NCI-H1092 treated with DMSO at 0.1 percent for 48 hours (cell line): ENCODE measurements at regions not wholly inside any gene's neighbourhood (a gene's known extent, or its start where the extent isn't known, plus 50 kb on each side); places are given as distances from the start of the nearest gene placed in this dataset.
"Not testable (repeated sequence)": the region's sequence is repeated elsewhere in the genome, so short reads cannot be mapped to it uniquely, and the experiment has no call there.

Source experiments
- DNase-seq: peaks from one replicate; lab custom pipeline; 2025; lab: John Stamatoyannopoulos, UW

- DNase-seq, result no peak
These were observed 237.8 kb upstream of the SGK1 start for GRCh38 chr6:134555672-134556071.

DNA sequence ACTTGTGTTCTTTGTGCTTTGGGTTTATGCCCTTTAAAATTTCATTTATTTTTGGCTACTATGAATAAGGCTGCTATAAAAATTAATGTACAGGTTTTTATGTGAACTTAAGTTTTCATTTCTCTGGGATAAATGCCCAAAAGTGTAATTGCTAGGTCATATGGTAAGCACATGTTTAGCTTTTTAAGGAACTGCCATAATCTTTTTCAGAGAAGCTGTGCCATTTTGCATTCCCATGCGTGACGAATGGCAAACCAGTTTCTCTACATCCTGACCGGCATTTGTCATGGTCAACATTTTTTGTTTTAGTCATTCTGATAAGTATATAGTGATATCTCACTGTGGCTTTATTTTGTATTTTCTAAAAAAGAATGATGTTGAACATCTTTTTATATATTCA is 236.0 kb upstream of the SGK1 start:
- DNase-seq, result no peak

- no peak for DNase-seq
These were observed 233.5 kb upstream of the SGK1 start for GRCh38 chr6:134551245-134551960.

DNA sequence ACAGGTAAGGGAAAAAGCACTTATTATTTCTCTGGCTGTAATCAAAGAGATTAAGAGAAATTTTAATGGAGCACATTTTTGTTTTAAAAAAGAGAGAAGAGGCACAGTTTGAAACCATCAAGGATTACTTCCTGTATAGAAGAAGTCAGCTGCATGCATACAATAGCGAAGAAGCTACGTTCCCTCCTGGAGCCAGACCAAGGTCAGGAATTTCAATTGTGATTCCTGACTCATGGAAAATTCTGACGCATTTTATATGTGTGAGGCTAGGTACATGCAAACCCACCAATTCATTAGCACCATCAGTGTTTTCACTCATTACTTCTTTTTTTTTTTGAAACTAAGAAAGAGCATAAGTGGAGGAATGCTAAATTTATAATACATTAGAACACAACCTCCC is 232.7 kb upstream of the SGK1 start:
- no peak for DNase-seq

- DNase-seq, result no peak
These were observed 231.9 kb upstream of the SGK1 start for GRCh38 chr6:134549854-134550253.

- no peak for DNase-seq
These were observed 229.2 kb upstream of the SGK1 start for GRCh38 chr6:134546962-134547645.

DNA sequence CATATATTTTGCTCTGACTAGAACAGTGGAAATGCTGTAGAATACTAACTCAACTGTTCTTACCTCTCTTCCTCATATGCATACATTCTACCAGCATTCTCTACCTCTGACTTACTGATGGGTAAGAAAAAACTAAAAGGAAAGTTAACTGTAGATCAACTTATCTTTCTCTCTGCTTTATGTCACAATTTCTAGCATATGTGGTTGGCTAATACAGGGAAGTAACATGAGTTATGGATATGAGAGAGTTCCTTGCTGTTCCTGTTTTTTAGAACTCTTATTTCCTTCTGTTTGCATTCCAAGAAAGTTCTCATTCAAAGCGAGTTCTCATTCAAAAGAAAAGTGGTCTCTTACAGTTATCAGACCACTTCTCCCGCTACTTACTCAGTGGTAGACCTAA is 226.8 kb upstream of the SGK1 start:
- DNase-seq, result no peak

- no peak for DNase-seq
These were observed 225.2 kb upstream of the SGK1 start for GRCh38 chr6:134543128-134543527.

GRCh38 chr6:134541001-134541400 is 223.1 kb upstream of the SGK1 start:
- DNase-seq, result no peak

DNA sequence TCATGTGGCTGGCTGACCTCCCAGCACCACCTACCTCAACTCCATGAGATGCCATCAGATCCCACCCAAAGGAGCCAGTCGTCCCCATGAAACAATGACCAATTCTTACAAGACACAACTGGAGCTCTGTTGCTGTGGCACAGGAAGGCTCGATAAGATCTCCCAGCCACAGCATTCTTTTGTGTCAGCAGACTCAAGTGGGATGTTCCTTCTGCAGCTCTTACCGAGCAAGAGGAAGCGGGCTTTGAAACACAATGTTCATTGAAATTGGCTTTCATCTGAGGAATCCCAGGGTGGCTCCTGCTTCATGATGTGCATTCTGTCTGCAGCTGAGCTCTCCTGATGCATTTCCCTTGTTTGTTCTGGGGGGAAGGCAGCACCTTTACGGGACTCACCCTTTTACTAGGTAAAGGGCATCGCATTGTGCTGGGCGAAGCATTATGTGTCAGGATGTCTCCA is 222.0 kb upstream of the SGK1 start:
- DNase-seq, result no peak

DNA sequence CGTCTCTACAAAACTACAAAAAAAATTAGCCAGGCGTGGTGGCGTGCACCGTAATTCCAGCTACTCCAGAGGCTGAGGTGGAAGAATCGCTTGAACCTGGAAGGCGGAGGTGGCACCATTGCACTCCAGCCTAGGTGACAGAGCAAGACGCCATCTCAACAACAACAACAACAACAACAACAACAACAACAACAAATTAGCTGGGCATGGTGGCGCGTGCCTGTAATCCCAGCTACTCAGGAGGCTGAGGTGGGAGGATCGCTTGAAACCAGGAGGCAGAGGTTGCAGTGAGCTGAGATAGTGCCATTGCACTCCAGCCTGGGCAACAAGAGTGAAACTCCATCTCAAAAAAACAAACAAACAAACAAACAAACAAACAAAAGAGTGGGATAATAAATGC is 219.9 kb upstream of the SGK1 start:
- DNase-seq, result not testable (repeated sequence)

DNA sequence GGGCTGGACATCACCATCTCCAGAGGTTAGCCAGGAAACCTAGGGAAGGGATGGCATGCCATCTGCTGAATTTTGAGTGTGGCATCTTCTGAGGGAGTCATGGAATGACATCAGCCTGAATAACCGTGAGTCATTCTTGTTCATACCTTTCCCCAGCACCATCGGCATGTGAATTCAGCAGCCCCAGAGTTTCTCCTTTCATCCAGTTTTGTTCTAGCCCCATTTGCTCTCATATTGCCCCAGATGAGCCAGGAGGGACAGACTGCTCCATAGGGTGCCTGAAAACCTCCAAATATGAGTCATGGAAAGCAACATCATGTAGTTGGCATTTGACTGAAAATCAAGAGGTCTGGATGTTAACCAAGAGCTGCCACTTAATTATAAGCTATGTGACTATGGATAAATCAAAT is 219.2 kb upstream of the SGK1 start:
- no peak for DNase-seq

DNA sequence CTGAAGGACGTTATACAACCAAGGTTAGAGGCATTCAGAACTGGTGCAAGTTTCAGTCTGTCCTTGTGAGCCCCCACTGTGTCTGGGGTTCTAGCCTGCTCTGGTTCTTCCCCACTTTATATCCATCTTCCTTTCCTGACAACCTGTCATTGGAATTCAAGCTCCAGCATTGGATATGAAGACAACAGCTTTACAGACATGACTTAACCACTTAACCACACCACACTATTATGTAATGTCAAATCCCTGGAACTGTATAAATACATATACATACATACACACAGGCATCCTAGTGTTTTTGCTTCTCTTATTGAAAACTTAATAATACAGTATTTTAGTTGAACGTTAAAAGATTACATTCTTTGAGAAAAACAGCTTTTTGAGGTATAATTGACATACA is 217.9 kb upstream of the SGK1 start:
- no peak for DNase-seq

DNA sequence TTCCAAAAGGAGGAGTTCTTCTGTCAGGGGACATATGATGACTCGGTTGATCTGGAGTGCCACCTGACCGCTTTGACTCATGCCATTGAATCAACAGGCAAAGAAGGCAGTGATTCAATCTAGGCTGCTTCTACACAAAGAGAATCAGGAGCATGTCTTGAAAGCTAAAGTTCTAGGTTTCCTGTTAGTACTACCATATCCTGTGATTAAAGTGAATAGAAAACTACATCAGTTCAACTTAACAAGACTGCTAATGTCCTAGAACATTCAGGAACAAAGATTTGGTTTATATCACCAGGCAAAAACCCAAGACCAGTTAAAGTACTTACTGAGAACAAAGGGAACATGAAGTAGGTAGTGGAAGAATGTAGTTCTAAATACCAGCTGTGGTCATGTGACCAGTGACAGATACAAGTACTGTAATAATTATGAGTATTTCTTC is 216.8 kb upstream of the SGK1 start:
- no peak for DNase-seq

GRCh38 chr6:134533991-134534390 is 216.1 kb upstream of the SGK1 start:
- no peak for DNase-seq

DNA sequence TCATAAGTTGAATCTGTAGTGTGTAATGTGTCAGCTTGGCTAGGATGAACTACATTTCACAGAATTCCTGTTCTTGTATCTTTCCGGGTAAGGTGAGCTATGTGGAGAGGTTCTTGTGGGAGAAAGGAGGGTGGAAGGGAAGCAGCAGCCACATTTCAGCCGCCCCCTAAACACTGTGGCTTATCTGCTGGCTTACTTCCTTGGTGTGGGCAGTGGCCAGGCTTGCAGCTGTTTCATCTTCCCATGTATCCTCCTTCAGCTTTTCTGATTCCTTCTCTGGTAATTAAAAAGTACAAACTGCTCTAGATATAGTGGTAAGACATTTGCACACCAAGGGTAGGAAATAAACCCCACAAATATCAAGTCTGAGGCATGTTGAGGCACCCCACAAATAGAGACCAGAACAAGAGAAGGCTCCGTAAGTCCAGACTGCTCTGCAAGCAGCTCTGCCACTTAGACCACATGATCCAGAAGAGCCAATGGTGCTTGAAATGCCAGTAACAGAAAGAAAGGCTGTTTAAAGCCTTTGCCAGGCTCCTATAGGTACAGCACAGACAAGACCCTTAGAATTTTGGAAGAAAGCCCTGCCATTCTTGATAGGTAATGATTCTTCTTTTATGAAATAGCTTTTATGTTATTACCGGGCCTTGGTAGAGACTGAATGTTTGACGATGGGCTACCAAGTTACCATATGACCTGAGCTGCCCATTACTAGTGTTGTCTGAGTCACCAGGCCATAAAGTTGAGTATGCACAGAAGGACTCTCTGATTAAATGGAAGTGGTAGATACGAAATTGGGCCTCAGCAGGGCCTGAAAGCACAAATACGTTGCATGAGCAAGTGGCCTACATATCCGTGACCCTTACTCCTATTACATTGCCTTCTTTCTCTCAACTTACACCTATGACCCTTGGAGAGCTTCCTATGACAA is 215.0 kb upstream of the SGK1 start:
- no peak for DNase-seq

GRCh38 chr6:134531611-134532010 is 213.7 kb upstream of the SGK1 start:
- DNase-seq, result no peak

DNA sequence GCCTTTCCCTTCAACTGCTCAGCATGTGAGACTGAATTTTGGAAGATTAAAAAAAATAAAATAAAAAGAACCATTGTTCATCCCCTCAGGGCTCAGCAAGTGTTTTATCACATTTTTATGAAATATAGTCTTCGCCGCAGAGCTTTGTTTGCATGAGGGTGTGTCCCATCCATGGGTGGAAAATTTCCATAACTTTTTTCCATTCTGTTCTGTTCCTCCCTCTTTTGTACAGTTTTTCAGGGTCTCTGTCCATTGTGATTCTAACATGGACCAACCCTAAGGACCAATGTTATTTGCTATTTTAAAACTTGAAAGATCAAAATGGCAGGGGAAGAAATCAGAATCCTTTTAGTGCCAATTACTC is 213.3 kb upstream of the SGK1 start:
- no peak for DNase-seq

DNA sequence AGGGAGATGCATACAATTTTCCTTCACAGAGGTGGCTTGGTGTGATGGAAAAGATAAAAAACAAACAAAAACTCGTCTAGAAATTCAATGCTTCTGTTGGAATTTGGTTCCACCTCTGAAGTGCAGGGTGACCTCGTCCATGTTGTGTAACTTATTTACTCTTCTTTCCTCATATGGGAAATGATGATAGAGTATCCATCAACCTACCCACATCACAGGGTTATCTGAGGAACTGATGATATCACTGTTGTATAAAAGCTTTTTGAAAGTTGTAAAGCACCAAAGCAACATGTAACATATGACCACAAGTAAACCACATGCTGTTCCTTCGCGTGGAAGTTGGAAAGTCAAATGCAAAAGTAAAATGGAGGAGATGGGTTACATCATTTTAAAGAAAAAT is 212.0 kb upstream of the SGK1 start:
- DNase-seq, result no peak

GRCh38 chr6:134529305-134529704 is 211.4 kb upstream of the SGK1 start:
- no peak for DNase-seq

- no peak for DNase-seq
These were observed 209.3 kb upstream of the SGK1 start for GRCh38 chr6:134527108-134527787.
